B cell (primary cell): ENCODE measurements at regions not wholly inside any gene's neighbourhood (a gene's known extent, or its start where the extent isn't known, plus 50 kb on each side); places are given as distances from the start of the nearest gene placed in this dataset.

Source experiments
- EZH2 ChIP-seq: IDR thresholded peaks from 2 replicates; pipeline ENCODE4 v1.6.1; 2012; ENCODE audit warnings: borderline replicate concordance, low read depth, mild to moderate bottlenecking, moderate library complexity, low read length; ENCODE audit not compliant: insufficient read depth, poor library complexity, severe bottlenecking
- TF ChIP-seq, protein P1 (sequence below): fragments of 200-600 bp; IDR thresholded peaks from one replicate; pipeline ENCODE4 v1.8.0; 2022; ENCODE audit warnings: antibody characterized with exemption, mild to moderate bottlenecking

- TF ChIP-seq, protein P1, sequence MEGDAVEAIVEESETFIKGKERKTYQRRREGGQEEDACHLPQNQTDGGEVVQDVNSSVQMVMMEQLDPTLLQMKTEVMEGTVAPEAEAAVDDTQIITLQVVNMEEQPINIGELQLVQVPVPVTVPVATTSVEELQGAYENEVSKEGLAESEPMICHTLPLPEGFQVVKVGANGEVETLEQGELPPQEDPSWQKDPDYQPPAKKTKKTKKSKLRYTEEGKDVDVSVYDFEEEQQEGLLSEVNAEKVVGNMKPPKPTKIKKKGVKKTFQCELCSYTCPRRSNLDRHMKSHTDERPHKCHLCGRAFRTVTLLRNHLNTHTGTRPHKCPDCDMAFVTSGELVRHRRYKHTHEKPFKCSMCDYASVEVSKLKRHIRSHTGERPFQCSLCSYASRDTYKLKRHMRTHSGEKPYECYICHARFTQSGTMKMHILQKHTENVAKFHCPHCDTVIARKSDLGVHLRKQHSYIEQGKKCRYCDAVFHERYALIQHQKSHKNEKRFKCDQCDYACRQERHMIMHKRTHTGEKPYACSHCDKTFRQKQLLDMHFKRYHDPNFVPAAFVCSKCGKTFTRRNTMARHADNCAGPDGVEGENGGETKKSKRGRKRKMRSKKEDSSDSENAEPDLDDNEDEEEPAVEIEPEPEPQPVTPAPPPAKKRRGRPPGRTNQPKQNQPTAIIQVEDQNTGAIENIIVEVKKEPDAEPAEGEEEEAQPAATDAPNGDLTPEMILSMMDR: no peak
- TF ChIP-seq EZH2: no peak
Observed at GRCh38 chr2:132255714-132256113, 94.0 kb upstream of the ANKRD30BL start.
